Thyroid gland (tissue), 4 donors: ENCODE measurements at regions not wholly inside any gene's neighbourhood (a gene's known extent, or its start where the extent isn't known, plus 50 kb on each side); places are given as distances from the start of the nearest gene placed in this dataset.

Experiments used
- POLR2A ChIP-seq, 2 donors: fragments of 450-650 bp; IDR thresholded peaks; one replicate each; pipeline ENCODE4 v1.6.1; 2017; ENCODE audit warnings: antibody characterized with exemption in 2 of 2, mild to moderate bottlenecking in 2 of 2, moderate library complexity in 1 of 2
- TF ChIP-seq, protein P1 (sequence below), 6 experiments: fragments of 200-600 bp in 3 of 6; fragments of 450-650 bp in 3 of 6; sonication (generic) in 3 of 6; IDR thresholded peaks; one replicate each; pipeline ENCODE4 v1.5.1; 2016 to 2019; ENCODE audit warnings: antibody characterized with exemption in 6 of 6, mild to moderate bottlenecking in 2 of 6, inconsistent platforms in 1 of 6, moderate library complexity in 1 of 6

DNA sequence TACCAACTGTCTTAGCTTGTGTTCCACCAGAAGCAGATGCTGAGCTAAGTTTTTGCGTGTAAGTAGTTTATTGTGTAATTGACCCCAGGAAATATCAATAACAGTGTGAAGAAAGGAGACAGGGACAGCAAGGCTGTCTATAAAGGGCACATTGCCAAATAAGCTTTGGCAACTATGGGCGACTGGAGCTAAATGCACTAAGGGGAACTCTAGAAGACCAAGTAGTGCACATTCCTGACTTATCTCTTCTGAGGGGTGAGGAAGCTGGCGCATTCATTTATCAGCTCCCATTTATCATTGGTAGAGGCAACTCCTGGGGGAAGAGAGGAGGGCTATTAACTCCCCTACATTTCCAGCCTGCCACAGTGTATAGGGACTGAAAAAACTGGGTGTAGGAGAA, 135.0 kb downstream of the DLEU7 start:
- TF ChIP-seq, protein P1, sequence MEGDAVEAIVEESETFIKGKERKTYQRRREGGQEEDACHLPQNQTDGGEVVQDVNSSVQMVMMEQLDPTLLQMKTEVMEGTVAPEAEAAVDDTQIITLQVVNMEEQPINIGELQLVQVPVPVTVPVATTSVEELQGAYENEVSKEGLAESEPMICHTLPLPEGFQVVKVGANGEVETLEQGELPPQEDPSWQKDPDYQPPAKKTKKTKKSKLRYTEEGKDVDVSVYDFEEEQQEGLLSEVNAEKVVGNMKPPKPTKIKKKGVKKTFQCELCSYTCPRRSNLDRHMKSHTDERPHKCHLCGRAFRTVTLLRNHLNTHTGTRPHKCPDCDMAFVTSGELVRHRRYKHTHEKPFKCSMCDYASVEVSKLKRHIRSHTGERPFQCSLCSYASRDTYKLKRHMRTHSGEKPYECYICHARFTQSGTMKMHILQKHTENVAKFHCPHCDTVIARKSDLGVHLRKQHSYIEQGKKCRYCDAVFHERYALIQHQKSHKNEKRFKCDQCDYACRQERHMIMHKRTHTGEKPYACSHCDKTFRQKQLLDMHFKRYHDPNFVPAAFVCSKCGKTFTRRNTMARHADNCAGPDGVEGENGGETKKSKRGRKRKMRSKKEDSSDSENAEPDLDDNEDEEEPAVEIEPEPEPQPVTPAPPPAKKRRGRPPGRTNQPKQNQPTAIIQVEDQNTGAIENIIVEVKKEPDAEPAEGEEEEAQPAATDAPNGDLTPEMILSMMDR (IDR thresholded peaks at IDR 0.05): no peak
- no peak for TF ChIP-seq POLR2A (IDR thresholded peaks at IDR 0.05)
